Natural killer cell (primary cell): ENCODE measurements at regions not wholly inside any gene's neighbourhood (a gene's known extent, or its start where the extent isn't known, plus 50 kb on each side); places are given as distances from the start of the nearest gene placed in this dataset.

Experiments used
- ATAC-seq, 3 donors: fragments of 150-1000 bp in 2 of 3; fragments of 200-7000 bp in 1 of 3; cut with Tn5 transposase; 1 replicate in 1 of 3; 2 replicates in 2 of 3; pipeline ENCODE4 v1.10.0; 2021; ENCODE audit warnings: mild to moderate bottlenecking in 2 of 3, moderate library complexity in 2 of 3
- DNase-seq, 2 donors: peaks; one replicate each; pipeline versions ENCODE4 v3.0.0 to v3.0.0-alpha.2; 2013 to 2021; ENCODE audit warnings: mixed read lengths in 1 of 2
- H3K27ac ChIP-seq: one replicate; pipeline ENCODE4 v1.5.1; 2013; ENCODE audit warnings: mild to moderate bottlenecking, low read length
- H3K27me3 ChIP-seq: one replicate; pipeline ENCODE4 v1.6.1; 2013; ENCODE audit warnings: low read length; ENCODE audit not compliant: control insufficient read depth, insufficient read depth
- H3K36me3 ChIP-seq: one replicate; pipeline ENCODE4 v1.6.1; 2013; ENCODE audit warnings: low read length; ENCODE audit not compliant: control insufficient read depth, insufficient read depth
- H3K4me1 ChIP-seq: one replicate; pipeline ENCODE4 v1.6.1; 2013; ENCODE audit warnings: low read length; ENCODE audit not compliant: control insufficient read depth, insufficient read depth
- H3K4me3 ChIP-seq: one replicate; pipeline ENCODE4 v1.5.1; 2013; ENCODE audit warnings: low read length
- H3K9me3 ChIP-seq: one replicate; pipeline ENCODE4 v1.6.1; 2013; ENCODE audit warnings: low read length; ENCODE audit not compliant: control insufficient read depth, insufficient read depth
- H3K27ac Mint-ChIP-seq, 2 donors: one replicate each; pipeline ENCODE4 v1.8.0; 2022; ENCODE audit warnings: mild to moderate bottlenecking in 2 of 2, mixed read lengths in 2 of 2, moderate library complexity in 1 of 2
- H3K27me3 Mint-ChIP-seq, 2 donors: one replicate each; pipeline ENCODE4 v1.8.0; 2022; ENCODE audit warnings: low read depth in 2 of 2, mixed read lengths in 2 of 2
- H3K36me3 Mint-ChIP-seq: one replicate; pipeline ENCODE4 v1.8.0; 2022; ENCODE audit warnings: mixed read lengths
- H3K4me1 Mint-ChIP-seq, 2 donors: one replicate each; pipeline ENCODE4 v1.8.0; 2022; ENCODE audit warnings: mixed read lengths in 2 of 2
- H3K4me3 Mint-ChIP-seq: one replicate; pipeline ENCODE4 v1.8.0; 2022; ENCODE audit warnings: mild to moderate bottlenecking, moderate library complexity, mixed read lengths
- H3K9me3 Mint-ChIP-seq, 2 donors: one replicate each; pipeline ENCODE4 v1.8.0; 2022; ENCODE audit warnings: mixed read lengths in 2 of 2
- CTCF ChIP-seq: fragments of 200-600 bp; IDR thresholded peaks from one replicate; pipeline ENCODE4 v1.8.0; 2022; ENCODE audit warnings: antibody characterized with exemption
- WGBS: methylation state at CpG from one replicate; pipeline ENCODE4 v1.1.7; 2013; ENCODE audit warnings: missing lambda C conversion rate; ENCODE audit not compliant: insufficient coverage; 5-methylcytosine and 5-hydroxymethylcytosine counted together
- intact Hi-C: fragments of 100-400 bp; cut with micrococcal nuclease; formaldehyde crosslinking; loops from one replicate; pipeline ENCODE4 v1.14.2; 2022

GRCh38 chr2:185640588-185640987 lies 98.0 kb upstream of the FSIP2 start:
- H3K36me3 ChIP-seq: no peaks in the 10 kb centered on the region
- H3K27me3 ChIP-seq: no peaks in the 10 kb centered on the region
- 97% methylated on average over 1 of the region's 1 CpG for WGBS
- Mint-ChIP-seq H3K27me3 (no peaks in the 10 kb centered on the region), H3K27ac (no peak overlapping the region), H3K9me3 (peaks cover 3 to 16% of the 10 kb centered on the region in 2 donors), H3K36me3 (no peaks in the 10 kb centered on the region), H3K4me1 (no peaks in the 10 kb centered on the region), H3K4me3 (no peak overlapping the region)
- no peaks in the 10 kb centered on the region for H3K9me3 ChIP-seq
- intact Hi-C loops: no loop called here
- H3K27ac ChIP-seq: no peak overlapping the region
- no peak for TF ChIP-seq CTCF
- DNase-seq (no peak), ATAC-seq (no peak)
- no peak overlapping the region for H3K4me3 ChIP-seq
- no peaks in the 10 kb centered on the region for H3K4me1 ChIP-seq

- no peaks in the 10 kb centered on the region for H3K27me3 Mint-ChIP-seq
- no peaks in the 10 kb centered on the region for H3K4me1 Mint-ChIP-seq
- Histone ChIP-seq H3K27ac (no peak overlapping the region), H3K27me3 (no peaks in the 10 kb centered on the region), H3K4me1 (no peaks in the 10 kb centered on the region), H3K9me3 (no peaks in the 10 kb centered on the region), H3K4me3 (no peak overlapping the region), H3K36me3 (no peaks in the 10 kb centered on the region)
- H3K9me3 Mint-ChIP-seq: peaks cover 7 to 17% of the 10 kb centered on the region in 2 donors
- DNase-seq (no peak), ATAC-seq (no peak)
- intact Hi-C loops: no loop called here
- H3K36me3 Mint-ChIP-seq: no peaks in the 10 kb centered on the region
- H3K4me3 Mint-ChIP-seq: no peak overlapping the region
- WGBS: 83% methylated on average over 1 of the region's 1 CpG
- H3K27ac Mint-ChIP-seq: no peak overlapping the region
- TF ChIP-seq CTCF: no peak
These were observed 95.2 kb upstream of the FSIP2 start for GRCh38 chr2:185643434-185643833.

GRCh38 chr2:185644828-185645227 lies 93.8 kb upstream of the FSIP2 start:
- H3K36me3 ChIP-seq: no peaks in the 10 kb centered on the region
- Mint-ChIP-seq H3K4me1 (no peaks in the 10 kb centered on the region), H3K36me3 (no peaks in the 10 kb centered on the region), H3K9me3 (peaks cover 7 to 17% of the 10 kb centered on the region in 2 donors), H3K4me3 (no peak overlapping the region), H3K27me3 (no peaks in the 10 kb centered on the region), H3K27ac (no peak overlapping the region)
- ATAC-seq (no peak), DNase-seq (no peak)
- no peak overlapping the region for H3K27ac ChIP-seq
- intact Hi-C loops: no loop called here
- H3K9me3 ChIP-seq: no peaks in the 10 kb centered on the region
- no peak for TF ChIP-seq CTCF
- H3K4me1 ChIP-seq: no peaks in the 10 kb centered on the region
- H3K27me3 ChIP-seq: no peaks in the 10 kb centered on the region
- 88% methylated on average over 3 of the region's 3 CpGs for WGBS
- H3K4me3 ChIP-seq: no peak overlapping the region

GRCh38 chr2:185645529-185645928 lies 93.1 kb upstream of the FSIP2 start:
- WGBS: no CpG with 5 or more reads among the region's 1 CpG
- no peak overlapping the region for H3K27ac Mint-ChIP-seq

More at GRCh38 chr2:185645529-185645928, 93.1 kb upstream of the FSIP2 start:
- no peaks in the 10 kb centered on the region for H3K9me3 ChIP-seq
- DNase-seq: no peak
- no peak for ATAC-seq
- Mint-ChIP-seq H3K36me3 (no peaks in the 10 kb centered on the region), H3K9me3 (peaks cover 7 to 15% of the 10 kb centered on the region in 2 donors), H3K27me3 (no peaks in the 10 kb centered on the region), H3K4me1 (no peaks in the 10 kb centered on the region), H3K4me3 (no peak overlapping the region)
- H3K27me3 ChIP-seq: no peaks in the 10 kb centered on the region
- no peaks in the 10 kb centered on the region for H3K36me3 ChIP-seq
- no peak overlapping the region for H3K4me3 ChIP-seq
- TF ChIP-seq CTCF: no peak
- intact Hi-C loops: no loop called here
- H3K4me1 ChIP-seq: no peaks in the 10 kb centered on the region
- H3K27ac ChIP-seq: no peak overlapping the region
